H9 (cell line): ENCODE measurements at regions not wholly inside any gene's neighbourhood (a gene's known extent, or its start where the extent isn't known, plus 50 kb on each side); places are given as distances from the start of the nearest gene placed in this dataset.

Experiments
- DNase-seq: peaks from one replicate; pipeline ENCODE4 v3.0.0-alpha.2; 2017
- H2AFZ ChIP-seq: one replicate; pipeline ENCODE4 v1.6.1; 2013; ENCODE audit warnings: mild to moderate bottlenecking, low read length, control low read depth, moderate library complexity
- H2AK5ac ChIP-seq: 2 replicates; pipeline ENCODE4 v1.6.1; 2013; ENCODE audit warnings: low read length, control low read depth, mixed read lengths; ENCODE audit not compliant: insufficient read length
- H2BK120ac ChIP-seq: one replicate; pipeline ENCODE4 v1.6.1; 2013; ENCODE audit warnings: low read depth, mild to moderate bottlenecking, low read length, control low read depth, inconsistent platforms; ENCODE audit not compliant: poor library complexity, severe bottlenecking
- H2BK12ac ChIP-seq: 2 replicates; pipeline ENCODE4 v1.6.1; 2013; ENCODE audit warnings: low read length, control low read depth, mixed read lengths, low read depth; ENCODE audit not compliant: insufficient read length
- H2BK15ac ChIP-seq: 2 replicates; pipeline ENCODE4 v1.6.1; 2013; ENCODE audit warnings: low read depth, low read length, control low read depth
- H2BK20ac ChIP-seq: one replicate; pipeline ENCODE4 v1.6.1; 2013; ENCODE audit warnings: low read depth, mild to moderate bottlenecking, low read length, control low read depth, inconsistent platforms; ENCODE audit not compliant: poor library complexity, severe bottlenecking
- H2BK5ac ChIP-seq: 2 replicates; pipeline ENCODE4 v1.6.1; 2013; ENCODE audit warnings: low read length, control low read depth, mixed read lengths; ENCODE audit not compliant: insufficient read length
- H3K14ac ChIP-seq: 2 replicates; pipeline ENCODE4 v1.6.1; 2013; ENCODE audit warnings: low read length, control low read depth; ENCODE audit not compliant: insufficient read depth
- H3K18ac ChIP-seq: 2 replicates; pipeline ENCODE4 v1.6.1; 2013; ENCODE audit warnings: low read depth, mild to moderate bottlenecking, mixed read lengths, low read length, control low read depth; ENCODE audit not compliant: insufficient read length
- H3K23ac ChIP-seq: 2 replicates; pipeline ENCODE4 v1.6.1; 2013; ENCODE audit warnings: low read length, control low read depth, mixed read lengths, low read depth; ENCODE audit not compliant: insufficient read length
- H3K23me2 ChIP-seq: 2 replicates; pipeline ENCODE4 v1.6.1; 2013; ENCODE audit warnings: low read depth, mild to moderate bottlenecking, mixed read lengths, low read length, control low read depth; ENCODE audit not compliant: insufficient read length, poor library complexity, severe bottlenecking
- H3K27ac ChIP-seq: 2 replicates; pipeline ENCODE4 v1.5.1; 2013; ENCODE audit warnings: low read length, control low read depth, mixed read lengths, low read depth; ENCODE audit not compliant: insufficient read length
- H3K27me3 ChIP-seq: 2 replicates; pipeline ENCODE4 v1.6.1; 2013; ENCODE audit warnings: low read length, control low read depth, inconsistent platforms; ENCODE audit not compliant: insufficient read depth
- H3K4ac ChIP-seq: 2 replicates; pipeline ENCODE4 v1.6.1; 2013; ENCODE audit warnings: low read depth, mild to moderate bottlenecking, control low read depth, inconsistent platforms, low read length, moderate library complexity
- H3K4me1 ChIP-seq: 2 replicates; pipeline ENCODE4 v1.6.1; 2013; ENCODE audit warnings: low read length, control low read depth, inconsistent platforms; ENCODE audit not compliant: insufficient read depth
- H3K4me2 ChIP-seq: 2 replicates; pipeline ENCODE4 v1.6.1; 2013; ENCODE audit warnings: low read length, control low read depth, mixed read lengths; ENCODE audit not compliant: insufficient read length, insufficient read depth
- H3K56ac ChIP-seq: 2 replicates; pipeline ENCODE4 v1.6.1; 2013; ENCODE audit warnings: low read depth, mild to moderate bottlenecking, mixed read lengths, low read length, control low read depth; ENCODE audit not compliant: insufficient read length
- H3K79me1 ChIP-seq: 2 replicates; pipeline ENCODE4 v1.6.1; 2013; ENCODE audit warnings: low read depth, mild to moderate bottlenecking, moderate library complexity, low read length, control low read depth, inconsistent platforms; ENCODE audit not compliant: insufficient read depth, poor library complexity, severe bottlenecking
- H3K79me2 ChIP-seq: 2 replicates; pipeline ENCODE4 v1.6.1; 2013; ENCODE audit warnings: low read length, control low read depth, inconsistent platforms; ENCODE audit not compliant: insufficient read depth
- H3K9ac ChIP-seq: 2 replicates; pipeline ENCODE4 v1.6.1; 2013; ENCODE audit warnings: low read length, control low read depth, mixed read lengths; ENCODE audit not compliant: insufficient read length; ENCODE audit errors: extremely low read depth
- H3K9me3 ChIP-seq: one replicate; pipeline ENCODE4 v1.6.1; 2013; ENCODE audit warnings: low read depth, low read length, inconsistent platforms; ENCODE audit not compliant: control insufficient read depth
- H3T11ph ChIP-seq: one replicate; pipeline ENCODE4 v1.6.1; 2013; ENCODE audit warnings: mild to moderate bottlenecking, low read length, control low read depth, inconsistent platforms
- H4K20me1 ChIP-seq: one replicate; pipeline ENCODE4 v1.6.1; 2013; ENCODE audit not compliant: control insufficient read depth, insufficient read length, insufficient read depth
- H4K5ac ChIP-seq: 2 replicates; pipeline ENCODE4 v1.6.1; 2013; ENCODE audit warnings: low read depth, mild to moderate bottlenecking, mixed read lengths, low read length, control low read depth; ENCODE audit not compliant: insufficient read length
- H4K8ac ChIP-seq: replicated peaks from 2 replicates; pipeline ENCODE4 v1.6.1; 2013; ENCODE audit warnings: low read length, control low read depth, mixed read lengths, low read depth; ENCODE audit not compliant: insufficient read length
- H4K91ac ChIP-seq: 2 replicates; pipeline ENCODE4 v1.6.1; 2013; ENCODE audit warnings: low read depth, mild to moderate bottlenecking, moderate library complexity, mixed read lengths, low read length, control low read depth; ENCODE audit not compliant: insufficient read length
- H3K27ac Mint-ChIP-seq, 3 experiments: 2 replicates in 2 of 3; 3 replicates in 1 of 3; pipeline ENCODE4 v1.8.0; 2020 to 2021; ENCODE audit warnings: mixed read lengths in 3 of 3, mild to moderate bottlenecking in 1 of 3, moderate library complexity in 1 of 3
- H3K27me3 Mint-ChIP-seq: 2 replicates; pipeline ENCODE4 v1.8.0; 2021; ENCODE audit warnings: low read depth, mild to moderate bottlenecking, moderate library complexity, mixed read lengths
- H3K36me3 Mint-ChIP-seq, 3 experiments: 2 replicates in 2 of 3; 3 replicates in 1 of 3; pipeline ENCODE4 v1.8.0; 2020 to 2021; ENCODE audit warnings: low read depth in 3 of 3, mixed read lengths in 3 of 3; ENCODE audit not compliant: insufficient read depth in 1 of 3
- H3K4me1 Mint-ChIP-seq, 2 experiments: 2 replicates each; pipeline ENCODE4 v1.8.0; 2020; ENCODE audit warnings: mixed read lengths in 2 of 2
- H3K4me3 Mint-ChIP-seq, 2 experiments: 2 replicates in 1 of 2; 3 replicates in 1 of 2; pipeline ENCODE4 v1.8.0; 2020 to 2021; ENCODE audit warnings: mild to moderate bottlenecking in 2 of 2, mixed read lengths in 2 of 2, moderate library complexity in 1 of 2
- H3K9me3 Mint-ChIP-seq, 2 experiments: 2 replicates in 1 of 2; 3 replicates in 1 of 2; pipeline ENCODE4 v1.8.0; 2020; ENCODE audit warnings: mild to moderate bottlenecking in 2 of 2, mixed read lengths in 2 of 2, moderate library complexity in 1 of 2
- CTCF ChIP-seq: fragments of 200-600 bp; sonication (generic); conservative IDR thresholded peaks from 3 replicates; pipeline ENCODE4 v1.8.0; 2021; ENCODE audit warnings: antibody characterized with exemption, mild to moderate bottlenecking
- whole genome bisulfite sequencing: extraction: QIAGEN DNeasy Blood & Tissue Kit; methylation state at CpG from one replicate; pipeline ENCODE4 v1.1.7; 2013; ENCODE audit warnings: missing lambda C conversion rate, low lambda C conversion rate, mixed read lengths; ENCODE audit not compliant: insufficient read length; ENCODE audit errors: extremely low coverage; 5-methylcytosine and 5-hydroxymethylcytosine counted together

GRCh38 chr22:49608228-49608627, 219.4 kb downstream of the BRD1 start:
- H3K4me3 Mint-ChIP-seq: no peak overlapping the region
- no peak overlapping the region for H3K23ac ChIP-seq

More at GRCh38 chr22:49608228-49608627, 219.4 kb downstream of the BRD1 start:
- Histone ChIP-seq H2AFZ (no peak overlapping the region), H3K23me2 (no peaks in the 10 kb centered on the region), H2BK15ac (no peak overlapping the region), H4K5ac (no peak overlapping the region), H3K4me1 (no peaks in the 10 kb centered on the region), H3K79me2 (no peaks in the 10 kb centered on the region), H4K20me1 (no peaks in the 10 kb centered on the region), H3K14ac (no peak overlapping the region), H3K9ac (no peak overlapping the region), H4K91ac (no peak overlapping the region), H2AK5ac (no peak overlapping the region), H3T11ph (no peak overlapping the region), H3K27me3 (no peaks in the 10 kb centered on the region), H3K4me2 (no peak overlapping the region), H3K79me1 (no peaks in the 10 kb centered on the region), H2BK20ac (no peak overlapping the region), H2BK120ac (no peak overlapping the region), H3K9me3 (no peaks in the 10 kb centered on the region), H3K27ac (no peak overlapping the region), H3K18ac (no peak overlapping the region), H2BK12ac (no peak overlapping the region), H2BK5ac (no peak overlapping the region), H4K8ac (no peak overlapping the region), H3K4ac (no peak overlapping the region), H3K56ac (no peak overlapping the region)
- no peak for DNase-seq
- no peak overlapping the region for H3K27ac Mint-ChIP-seq
- H3K36me3 Mint-ChIP-seq: peaks cover 1 to 14% (median 10%) of the 10 kb centered on the region in 3 experiments; a peak in 6 of 7 replicates
- WGBS: no CpG with 5 or more reads among the region's 8 CpGs
- TF ChIP-seq CTCF: no peak
- H3K4me1 Mint-ChIP-seq: no peaks in the 10 kb centered on the region
- H3K27me3 Mint-ChIP-seq: peaks cover 13% of the 10 kb centered on the region
- H3K9me3 Mint-ChIP-seq: peaks cover 33 to 36% of the 10 kb centered on the region in 2 experiments
